ENCODE measurements at regions not wholly inside any gene's neighbourhood (a gene's known extent, or its start where the extent isn't known, plus 50 kb on each side); places are given as distances from the start of the nearest gene placed in this dataset.

- no peaks in the 10 kb centered on the region for H3K36me3 ChIP-seq (ENCODE audit: control insufficient read depth in 4 of 4, insufficient read depth in 3 of 4, low read depth in 1 of 4, low read length in 3 of 4)
- DNase-seq (ENCODE audit: low spot score), result no peak
- TF ChIP-seq RAD21 (IDR thresholded peaks at IDR 0.05), result no peak
- no peak for TF ChIP-seq GABPA (IDR thresholded peaks at IDR 0.05 in 1 of 2, conservative IDR thresholded peaks at IDR 0.05 in 1 of 2)
- no peak for TF ChIP-seq YY1 (IDR thresholded peaks at IDR 0.05)
- TF ChIP-seq TAF1 (conservative IDR thresholded peaks at IDR 0.05), result no peak
- TF ChIP-seq HNF4A (conservative IDR thresholded peaks at IDR 0.05), result no peak
- TF ChIP-seq JUND (IDR thresholded peaks at IDR 0.05), result no peak
- TF ChIP-seq ZBTB33 (IDR thresholded peaks at IDR 0.05), result no peak
- TF ChIP-seq SP1 (IDR thresholded peaks at IDR 0.05), result no peak
- TF ChIP-seq HNF4G (IDR thresholded peaks at IDR 0.05), result no peak
- no peak for TF ChIP-seq NR2F2 (IDR thresholded peaks at IDR 0.05)
- TF ChIP-seq RXRA (IDR thresholded peaks at IDR 0.05), result no peak
- no peak for TF ChIP-seq FOXA1 (IDR thresholded peaks at IDR 0.05)
- no peak for TF ChIP-seq FOXA2 (IDR thresholded peaks at IDR 0.05)
- TF ChIP-seq, protein P1, sequence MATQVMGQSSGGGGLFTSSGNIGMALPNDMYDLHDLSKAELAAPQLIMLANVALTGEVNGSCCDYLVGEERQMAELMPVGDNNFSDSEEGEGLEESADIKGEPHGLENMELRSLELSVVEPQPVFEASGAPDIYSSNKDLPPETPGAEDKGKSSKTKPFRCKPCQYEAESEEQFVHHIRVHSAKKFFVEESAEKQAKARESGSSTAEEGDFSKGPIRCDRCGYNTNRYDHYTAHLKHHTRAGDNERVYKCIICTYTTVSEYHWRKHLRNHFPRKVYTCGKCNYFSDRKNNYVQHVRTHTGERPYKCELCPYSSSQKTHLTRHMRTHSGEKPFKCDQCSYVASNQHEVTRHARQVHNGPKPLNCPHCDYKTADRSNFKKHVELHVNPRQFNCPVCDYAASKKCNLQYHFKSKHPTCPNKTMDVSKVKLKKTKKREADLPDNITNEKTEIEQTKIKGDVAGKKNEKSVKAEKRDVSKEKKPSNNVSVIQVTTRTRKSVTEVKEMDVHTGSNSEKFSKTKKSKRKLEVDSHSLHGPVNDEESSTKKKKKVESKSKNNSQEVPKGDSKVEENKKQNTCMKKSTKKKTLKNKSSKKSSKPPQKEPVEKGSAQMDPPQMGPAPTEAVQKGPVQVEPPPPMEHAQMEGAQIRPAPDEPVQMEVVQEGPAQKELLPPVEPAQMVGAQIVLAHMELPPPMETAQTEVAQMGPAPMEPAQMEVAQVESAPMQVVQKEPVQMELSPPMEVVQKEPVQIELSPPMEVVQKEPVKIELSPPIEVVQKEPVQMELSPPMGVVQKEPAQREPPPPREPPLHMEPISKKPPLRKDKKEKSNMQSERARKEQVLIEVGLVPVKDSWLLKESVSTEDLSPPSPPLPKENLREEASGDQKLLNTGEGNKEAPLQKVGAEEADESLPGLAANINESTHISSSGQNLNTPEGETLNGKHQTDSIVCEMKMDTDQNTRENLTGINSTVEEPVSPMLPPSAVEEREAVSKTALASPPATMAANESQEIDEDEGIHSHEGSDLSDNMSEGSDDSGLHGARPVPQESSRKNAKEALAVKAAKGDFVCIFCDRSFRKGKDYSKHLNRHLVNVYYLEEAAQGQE (IDR thresholded peaks at IDR 0.05), result no peak
- no peak overlapping the region for H3K4me3 ChIP-seq (ENCODE audit: low read depth in 1 of 3, low read length in 3 of 3)
- no peaks in the 10 kb centered on the region for H3K4me1 ChIP-seq (ENCODE audit: control insufficient read depth in 4 of 4, insufficient read depth in 4 of 4, low read length in 3 of 4)
- WGBS, result 74% methylated on average over 4 of the region's 4 CpGs
- no peak overlapping the region for H3K9ac ChIP-seq (ENCODE audit: low read depth in 1 of 2, low read length in 2 of 2)
- H3K27ac ChIP-seq (ENCODE audit: low read depth in 1 of 2, low read length in 2 of 2), result no peak overlapping the region
- no peaks in the 10 kb centered on the region for H3K9me3 ChIP-seq (ENCODE audit: control insufficient read depth in 4 of 4, low read length in 3 of 4)
- H3K27me3 ChIP-seq (ENCODE audit: control insufficient read depth in 4 of 4, insufficient read depth in 4 of 4, low read length in 3 of 4), result peaks cover 0 to 5% (median under 1%) of the 10 kb centered on the region in 4 donors
Observed at GRCh38 chr5:163604013-163604412, 98.6 kb downstream of the MAT2B start.

- TF ChIP-seq GABPA (IDR thresholded peaks at IDR 0.05 in 1 of 2, conservative IDR thresholded peaks at IDR 0.05 in 1 of 2), result no peak
- TF ChIP-seq, protein P2, sequence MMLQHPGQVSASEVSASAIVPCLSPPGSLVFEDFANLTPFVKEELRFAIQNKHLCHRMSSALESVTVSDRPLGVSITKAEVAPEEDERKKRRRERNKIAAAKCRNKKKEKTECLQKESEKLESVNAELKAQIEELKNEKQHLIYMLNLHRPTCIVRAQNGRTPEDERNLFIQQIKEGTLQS (IDR thresholded peaks at IDR 0.05), result no peak
- Histone ChIP-seq H3K9me3 (ENCODE audit: control insufficient read depth in 4 of 4, low read length in 3 of 4) (no peaks in the 10 kb centered on the region), H3K9ac (ENCODE audit: low read depth in 1 of 2, low read length in 2 of 2) (no peak overlapping the region), H3K36me3 (ENCODE audit: control insufficient read depth in 4 of 4, insufficient read depth in 3 of 4, low read depth in 1 of 4, low read length in 3 of 4) (no peaks in the 10 kb centered on the region), H3K27ac (ENCODE audit: low read depth in 1 of 2, low read length in 2 of 2) (no peak overlapping the region), H3K4me3 (ENCODE audit: low read depth in 1 of 3, low read length in 3 of 3) (no peak overlapping the region), H3K4me1 (ENCODE audit: control insufficient read depth in 4 of 4, insufficient read depth in 4 of 4, low read length in 3 of 4) (no peaks in the 10 kb centered on the region), H3K27me3 (ENCODE audit: control insufficient read depth in 4 of 4, insufficient read depth in 4 of 4, low read length in 3 of 4) (peaks cover 0 to 5% (median under 1%) of the 10 kb centered on the region in 4 donors)
- WGBS, result 76% methylated on average over 4 of the region's 4 CpGs
- no peak for DNase-seq (ENCODE audit: low spot score)
Observed at GRCh38 chr5:163607256-163607655, 101.8 kb downstream of the MAT2B start.

- Histone ChIP-seq H3K27me3 (ENCODE audit: control insufficient read depth in 4 of 4, insufficient read depth in 4 of 4, low read length in 3 of 4) (peaks cover 0 to 10% (median 0%) of the 10 kb centered on the region in 4 donors), H3K36me3 (ENCODE audit: control insufficient read depth in 4 of 4, insufficient read depth in 3 of 4, low read depth in 1 of 4, low read length in 3 of 4) (no peaks in the 10 kb centered on the region), H3K9ac (ENCODE audit: low read depth in 1 of 2, low read length in 2 of 2) (no peak overlapping the region), H3K27ac (ENCODE audit: low read depth in 1 of 2, low read length in 2 of 2) (no peak overlapping the region), H3K9me3 (ENCODE audit: control insufficient read depth in 4 of 4, low read length in 3 of 4) (no peaks in the 10 kb centered on the region), H3K4me3 (ENCODE audit: low read depth in 1 of 3, low read length in 3 of 3) (no peak overlapping the region), H3K4me1 (ENCODE audit: control insufficient read depth in 4 of 4, insufficient read depth in 4 of 4, low read length in 3 of 4) (no peaks in the 10 kb centered on the region)
- TF ChIP-seq, protein P1 (IDR thresholded peaks at IDR 0.05), result no peak
- DNase-seq (ENCODE audit: low spot score), result no peak
Observed at GRCh38 chr5:163608621-163609020, 103.2 kb downstream of the MAT2B start.

Data from liver (tissue), 7 donors.